ENCODE measurements at regions not wholly inside any gene's neighbourhood (a gene's known extent, or its start where the extent isn't known, plus 50 kb on each side); places are given as distances from the start of the nearest gene placed in this dataset.

DNA sequence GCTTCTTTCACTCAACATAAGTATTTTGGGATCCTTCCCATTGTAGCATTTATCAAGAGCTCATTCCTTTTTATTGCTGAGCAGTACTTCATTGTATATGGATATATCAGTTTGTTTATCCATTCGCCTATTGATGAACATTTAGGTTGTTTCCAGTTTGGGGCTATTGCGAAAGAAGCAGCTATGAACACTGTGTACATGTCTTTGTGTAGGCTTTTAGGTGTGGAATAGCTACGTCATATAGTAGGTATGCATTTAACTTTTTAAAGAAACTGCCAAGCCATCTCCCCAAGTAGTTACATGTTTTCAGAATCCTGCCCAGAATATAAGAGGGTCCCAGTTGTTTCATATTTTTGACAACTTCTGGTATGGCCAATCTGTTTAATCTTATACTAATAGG is 468.1 kb downstream of the IPMK start:
- H3K27me3 ChIP-seq (ENCODE audit: control insufficient read depth, insufficient read depth, low read length) = no peaks in the 10 kb centered on the region
- no peaks in the 10 kb centered on the region for H3K4me1 ChIP-seq (ENCODE audit: control insufficient read depth, insufficient read depth, low read length)
- DNase-seq (ENCODE audit: low read depth, low spot score) = no peak
- no peak overlapping the region for H3K4me3 ChIP-seq (ENCODE audit: low read depth in 2 of 2, low read length in 2 of 2)
- CTCF ChIA-PET = no interaction called here
- in situ Hi-C loops (cut with HindIII; ENCODE audit: low pct_unique_long_range_greater_than_20kb, low sequenced_read_pairs) = no loop called here
- intact Hi-C loops (cut with micrococcal nuclease; ENCODE audit: unreplicated experiment) = no loop called here
- TF ChIP-seq, protein P1, sequence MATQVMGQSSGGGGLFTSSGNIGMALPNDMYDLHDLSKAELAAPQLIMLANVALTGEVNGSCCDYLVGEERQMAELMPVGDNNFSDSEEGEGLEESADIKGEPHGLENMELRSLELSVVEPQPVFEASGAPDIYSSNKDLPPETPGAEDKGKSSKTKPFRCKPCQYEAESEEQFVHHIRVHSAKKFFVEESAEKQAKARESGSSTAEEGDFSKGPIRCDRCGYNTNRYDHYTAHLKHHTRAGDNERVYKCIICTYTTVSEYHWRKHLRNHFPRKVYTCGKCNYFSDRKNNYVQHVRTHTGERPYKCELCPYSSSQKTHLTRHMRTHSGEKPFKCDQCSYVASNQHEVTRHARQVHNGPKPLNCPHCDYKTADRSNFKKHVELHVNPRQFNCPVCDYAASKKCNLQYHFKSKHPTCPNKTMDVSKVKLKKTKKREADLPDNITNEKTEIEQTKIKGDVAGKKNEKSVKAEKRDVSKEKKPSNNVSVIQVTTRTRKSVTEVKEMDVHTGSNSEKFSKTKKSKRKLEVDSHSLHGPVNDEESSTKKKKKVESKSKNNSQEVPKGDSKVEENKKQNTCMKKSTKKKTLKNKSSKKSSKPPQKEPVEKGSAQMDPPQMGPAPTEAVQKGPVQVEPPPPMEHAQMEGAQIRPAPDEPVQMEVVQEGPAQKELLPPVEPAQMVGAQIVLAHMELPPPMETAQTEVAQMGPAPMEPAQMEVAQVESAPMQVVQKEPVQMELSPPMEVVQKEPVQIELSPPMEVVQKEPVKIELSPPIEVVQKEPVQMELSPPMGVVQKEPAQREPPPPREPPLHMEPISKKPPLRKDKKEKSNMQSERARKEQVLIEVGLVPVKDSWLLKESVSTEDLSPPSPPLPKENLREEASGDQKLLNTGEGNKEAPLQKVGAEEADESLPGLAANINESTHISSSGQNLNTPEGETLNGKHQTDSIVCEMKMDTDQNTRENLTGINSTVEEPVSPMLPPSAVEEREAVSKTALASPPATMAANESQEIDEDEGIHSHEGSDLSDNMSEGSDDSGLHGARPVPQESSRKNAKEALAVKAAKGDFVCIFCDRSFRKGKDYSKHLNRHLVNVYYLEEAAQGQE (IDR thresholded peaks at IDR 0.05; ENCODE audit: insufficient read depth in 1 of 2, low read depth in 2 of 2, low read length in 1 of 2) = no peak
- TF ChIP-seq, protein P2, sequence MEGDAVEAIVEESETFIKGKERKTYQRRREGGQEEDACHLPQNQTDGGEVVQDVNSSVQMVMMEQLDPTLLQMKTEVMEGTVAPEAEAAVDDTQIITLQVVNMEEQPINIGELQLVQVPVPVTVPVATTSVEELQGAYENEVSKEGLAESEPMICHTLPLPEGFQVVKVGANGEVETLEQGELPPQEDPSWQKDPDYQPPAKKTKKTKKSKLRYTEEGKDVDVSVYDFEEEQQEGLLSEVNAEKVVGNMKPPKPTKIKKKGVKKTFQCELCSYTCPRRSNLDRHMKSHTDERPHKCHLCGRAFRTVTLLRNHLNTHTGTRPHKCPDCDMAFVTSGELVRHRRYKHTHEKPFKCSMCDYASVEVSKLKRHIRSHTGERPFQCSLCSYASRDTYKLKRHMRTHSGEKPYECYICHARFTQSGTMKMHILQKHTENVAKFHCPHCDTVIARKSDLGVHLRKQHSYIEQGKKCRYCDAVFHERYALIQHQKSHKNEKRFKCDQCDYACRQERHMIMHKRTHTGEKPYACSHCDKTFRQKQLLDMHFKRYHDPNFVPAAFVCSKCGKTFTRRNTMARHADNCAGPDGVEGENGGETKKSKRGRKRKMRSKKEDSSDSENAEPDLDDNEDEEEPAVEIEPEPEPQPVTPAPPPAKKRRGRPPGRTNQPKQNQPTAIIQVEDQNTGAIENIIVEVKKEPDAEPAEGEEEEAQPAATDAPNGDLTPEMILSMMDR (IDR thresholded peaks at IDR 0.05) = no peak
- TF ChIP-seq POLR2AphosphoS5 (IDR thresholded peaks at IDR 0.05; ENCODE audit: low read depth, low read length) = no peak
- TF ChIP-seq TCF7L2 (IDR thresholded peaks at IDR 0.05; ENCODE audit: low read depth, low read length) = no peak
- TF ChIP-seq SIN3A (IDR thresholded peaks at IDR 0.05; ENCODE audit: borderline replicate concordance, insufficient read depth, low read depth, low read length) = no peak
- no TSS peak for BruUV-seq (replicated peaks)
- no peak for ATAC-seq
- H3K27ac ChIP-seq (ENCODE audit: low read length) = no peak overlapping the region
- no peaks in the 10 kb centered on the region; the same call in 1 of the 2 replicates for H3K9me3 ChIP-seq (ENCODE audit: control insufficient read depth, insufficient read depth, low read depth, low read length)
- POLR2A ChIA-PET = no interaction called here
- no peaks in the 10 kb centered on the region for H3K36me3 ChIP-seq (ENCODE audit: control insufficient read depth, insufficient read depth, low read length)

DNA sequence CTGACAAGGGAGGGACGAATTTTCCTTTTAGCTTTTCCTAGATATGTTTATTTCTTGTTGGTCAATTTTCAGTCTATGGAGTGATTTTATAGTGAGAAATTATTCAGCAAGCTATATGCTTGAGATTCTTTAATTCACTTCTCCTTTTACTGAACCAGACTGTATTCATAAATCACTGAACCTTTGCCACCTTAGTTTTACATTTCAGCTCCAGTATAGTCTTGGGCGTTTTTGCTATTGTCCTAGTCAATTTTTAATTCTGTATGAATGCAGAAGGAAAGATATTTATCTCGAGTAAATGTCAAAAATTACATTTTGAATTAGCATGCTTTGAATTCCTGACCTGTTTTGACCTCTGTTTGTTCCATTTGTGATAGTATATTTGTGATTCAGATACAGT is 468.9 kb downstream of the IPMK start:
- BruUV-seq (replicated peaks) = no TSS peak
- H3K27me3 ChIP-seq (ENCODE audit: control insufficient read depth, insufficient read depth, low read length) = no peaks in the 10 kb centered on the region
- H3K27ac ChIP-seq (ENCODE audit: low read length) = no peak overlapping the region
- no peak for ATAC-seq
- H3K4me3 ChIP-seq (ENCODE audit: low read depth in 2 of 2, low read length in 2 of 2) = no peak overlapping the region
- intact Hi-C loops (cut with micrococcal nuclease; ENCODE audit: unreplicated experiment) (no loop called here), in situ Hi-C loops (cut with HindIII; ENCODE audit: low pct_unique_long_range_greater_than_20kb, low sequenced_read_pairs) (no loop called here)
- TF ChIP-seq, protein P1 (IDR thresholded peaks at IDR 0.05; ENCODE audit: insufficient read depth in 1 of 2, low read depth in 2 of 2, low read length in 1 of 2) = no peak
- TF ChIP-seq, protein P2 (IDR thresholded peaks at IDR 0.05) = no peak
- TF ChIP-seq SIN3A (IDR thresholded peaks at IDR 0.05; ENCODE audit: borderline replicate concordance, insufficient read depth, low read depth, low read length) = no peak
- TF ChIP-seq POLR2AphosphoS5 (IDR thresholded peaks at IDR 0.05; ENCODE audit: low read depth, low read length) = no peak
- TF ChIP-seq TCF7L2 (IDR thresholded peaks at IDR 0.05; ENCODE audit: low read depth, low read length) = no peak
- H3K9me3 ChIP-seq (ENCODE audit: control insufficient read depth, insufficient read depth, low read depth, low read length) = no peaks in the 10 kb centered on the region; the same call in 1 of the 2 replicates
- no peaks in the 10 kb centered on the region for H3K36me3 ChIP-seq (ENCODE audit: control insufficient read depth, insufficient read depth, low read length)
- H3K4me1 ChIP-seq (ENCODE audit: control insufficient read depth, insufficient read depth, low read length) = no peaks in the 10 kb centered on the region
- DNase-seq (ENCODE audit: low read depth, low spot score) = no peak
- ChIA-PET POLR2A (no interaction called here), CTCF (no interaction called here)

Data from Panc1 (cell line).